ENCODE measurements at regions not wholly inside any gene's neighbourhood (a gene's known extent, or its start where the extent isn't known, plus 50 kb on each side); places are given as distances from the start of the nearest gene placed in this dataset.

DNA sequence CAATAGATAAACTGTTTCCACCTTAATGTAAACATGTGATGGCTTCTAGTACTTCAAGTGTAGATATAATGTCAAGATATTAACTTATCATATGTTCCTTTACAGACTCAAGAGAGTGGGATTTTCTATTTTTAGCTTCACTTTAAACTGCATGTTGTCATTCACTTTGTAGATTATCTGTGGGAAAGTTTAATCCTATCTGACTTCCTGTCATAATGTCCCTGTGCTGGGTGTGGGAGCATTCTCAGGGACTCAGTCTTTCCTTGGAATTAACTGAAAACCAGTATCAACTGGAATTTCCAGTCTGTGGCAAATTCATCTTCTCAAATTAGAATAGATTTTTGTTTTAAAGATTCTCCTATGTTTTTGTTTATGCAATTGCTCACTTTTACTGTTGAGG lies 226.1 kb upstream of the FERMT1 start:
- POLR2A ChIA-PET = interaction anchor here (0.9 kb wide), 1 partner anchor 9 kb away, joined by 3 read pairs; no protein-coding TSS in a partner anchor
- H3K36me3 Mint-ChIP-seq (ENCODE audit: insufficient read depth, unreplicated experiment) = no peaks in the 10 kb centered on the region
- H3K4me3 Mint-ChIP-seq (ENCODE audit: unreplicated experiment) = no peak overlapping the region
- TF ChIP-seq, protein P1, sequence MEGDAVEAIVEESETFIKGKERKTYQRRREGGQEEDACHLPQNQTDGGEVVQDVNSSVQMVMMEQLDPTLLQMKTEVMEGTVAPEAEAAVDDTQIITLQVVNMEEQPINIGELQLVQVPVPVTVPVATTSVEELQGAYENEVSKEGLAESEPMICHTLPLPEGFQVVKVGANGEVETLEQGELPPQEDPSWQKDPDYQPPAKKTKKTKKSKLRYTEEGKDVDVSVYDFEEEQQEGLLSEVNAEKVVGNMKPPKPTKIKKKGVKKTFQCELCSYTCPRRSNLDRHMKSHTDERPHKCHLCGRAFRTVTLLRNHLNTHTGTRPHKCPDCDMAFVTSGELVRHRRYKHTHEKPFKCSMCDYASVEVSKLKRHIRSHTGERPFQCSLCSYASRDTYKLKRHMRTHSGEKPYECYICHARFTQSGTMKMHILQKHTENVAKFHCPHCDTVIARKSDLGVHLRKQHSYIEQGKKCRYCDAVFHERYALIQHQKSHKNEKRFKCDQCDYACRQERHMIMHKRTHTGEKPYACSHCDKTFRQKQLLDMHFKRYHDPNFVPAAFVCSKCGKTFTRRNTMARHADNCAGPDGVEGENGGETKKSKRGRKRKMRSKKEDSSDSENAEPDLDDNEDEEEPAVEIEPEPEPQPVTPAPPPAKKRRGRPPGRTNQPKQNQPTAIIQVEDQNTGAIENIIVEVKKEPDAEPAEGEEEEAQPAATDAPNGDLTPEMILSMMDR (IDR thresholded peaks at IDR 0.05; ENCODE audit: unreplicated experiment) = no peak
- no peaks in the 10 kb centered on the region for H3K4me1 Mint-ChIP-seq (ENCODE audit: insufficient read depth, unreplicated experiment)
- no TSS peak for BruUV-seq (replicated peaks)
- DNase-seq (ENCODE audit: unreplicated experiment) = no peak
- CTCF ChIA-PET = interaction anchor here (0.6 kb wide), 1 partner anchor 86 kb away, joined by 4 read pairs; no protein-coding TSS in a partner anchor
- H3K9me3 Mint-ChIP-seq (ENCODE audit: unreplicated experiment) = no peaks in the 10 kb centered on the region
- intact Hi-C loops (cut with micrococcal nuclease) = no loop called here
- H3K27me3 Mint-ChIP-seq (ENCODE audit: insufficient read depth, unreplicated experiment) = no peaks in the 10 kb centered on the region
- no peak overlapping the region for H3K27ac Mint-ChIP-seq (ENCODE audit: low read depth, unreplicated experiment)

DNA sequence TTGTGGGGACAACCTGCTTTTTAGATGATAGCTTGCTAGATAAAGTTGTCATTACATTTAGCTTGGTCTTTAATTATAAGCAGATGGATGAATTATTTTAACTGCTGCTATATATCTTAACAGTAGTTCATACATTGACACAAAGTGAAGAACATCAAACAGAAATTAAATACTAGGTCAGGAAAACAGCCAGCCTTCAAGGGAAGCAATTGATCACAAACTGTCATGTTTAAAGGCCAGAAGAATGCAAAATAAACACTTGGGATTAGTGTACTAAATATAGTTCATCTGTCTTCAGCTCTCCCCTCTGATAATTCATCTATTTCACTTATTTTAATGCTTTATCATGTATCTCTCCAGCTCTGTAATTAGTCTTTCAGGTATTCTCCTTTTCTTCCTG lies 225.1 kb upstream of the FERMT1 start:
- no peak overlapping the region for H3K27ac Mint-ChIP-seq (ENCODE audit: low read depth, unreplicated experiment)
- no peak overlapping the region for H3K4me3 Mint-ChIP-seq (ENCODE audit: unreplicated experiment)
- no peaks in the 10 kb centered on the region for H3K27me3 Mint-ChIP-seq (ENCODE audit: insufficient read depth, unreplicated experiment)
- intact Hi-C loops (cut with micrococcal nuclease) = no loop called here
- TF ChIP-seq, protein P1 (IDR thresholded peaks at IDR 0.05; ENCODE audit: unreplicated experiment) = no peak
- ChIA-PET CTCF (interaction anchor here (0.9 kb wide), 1 partner anchor 43 kb away, joined by 5 read pairs; no protein-coding TSS in a partner anchor), POLR2A (interaction anchor here (0.9 kb wide), 1 partner anchor 9 kb away, joined by 5 read pairs; no protein-coding TSS in a partner anchor)
- no peaks in the 10 kb centered on the region for H3K4me1 Mint-ChIP-seq (ENCODE audit: insufficient read depth, unreplicated experiment)
- BruUV-seq (replicated peaks) = no TSS peak
- H3K9me3 Mint-ChIP-seq (ENCODE audit: unreplicated experiment) = no peaks in the 10 kb centered on the region
- no peaks in the 10 kb centered on the region for H3K36me3 Mint-ChIP-seq (ENCODE audit: insufficient read depth, unreplicated experiment)
- DNase-seq (ENCODE audit: unreplicated experiment) = no peak

DNA sequence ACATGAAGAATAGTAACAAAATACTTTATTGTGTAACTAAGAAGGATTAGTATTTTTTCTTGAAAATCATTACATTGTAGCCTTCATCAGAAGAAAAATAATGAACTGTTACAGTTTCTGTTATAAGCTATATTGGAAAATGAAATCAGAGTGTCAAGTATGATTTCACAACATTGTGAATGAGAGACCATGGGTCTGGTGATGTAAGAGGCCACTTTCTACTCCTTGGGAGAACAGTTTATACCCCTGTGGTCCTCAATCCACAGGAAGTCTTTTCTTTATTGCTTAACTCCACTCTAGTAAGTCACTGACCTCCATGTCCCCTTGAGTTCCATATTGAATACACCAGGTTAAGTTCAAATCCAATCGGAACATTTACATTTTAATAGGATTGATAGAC lies 218.7 kb upstream of the FERMT1 start:
- intact Hi-C loops (cut with micrococcal nuclease) = no loop called here
- POLR2A ChIA-PET = interaction anchor here (1.3 kb wide), 1 partner anchor 11 kb away, joined by 4 read pairs; no protein-coding TSS in a partner anchor

DNA sequence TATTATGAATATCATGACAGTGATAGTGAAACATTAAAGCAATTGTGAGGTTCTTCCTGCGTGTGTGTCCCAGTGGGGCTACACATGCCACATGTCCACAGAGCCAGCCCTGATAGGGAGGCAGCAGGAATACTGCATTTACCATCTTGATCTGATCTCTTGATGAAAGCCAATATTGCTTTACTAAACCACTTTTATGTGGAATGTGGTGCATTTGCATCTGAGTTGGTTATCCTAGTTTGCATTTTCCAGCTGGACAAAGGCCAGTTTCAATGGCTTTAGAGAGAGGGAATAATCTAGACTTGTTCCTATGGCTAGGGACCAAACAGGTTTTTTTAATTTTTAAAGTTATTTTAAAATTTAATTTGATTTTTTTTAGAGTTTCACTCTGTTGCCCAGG lies 216.3 kb upstream of the FERMT1 start:
- Mint-ChIP-seq H3K27me3 (ENCODE audit: insufficient read depth, unreplicated experiment) (no peaks in the 10 kb centered on the region), H3K27ac (ENCODE audit: low read depth, unreplicated experiment) (no peak overlapping the region), H3K9me3 (ENCODE audit: unreplicated experiment) (no peaks in the 10 kb centered on the region), H3K36me3 (ENCODE audit: insufficient read depth, unreplicated experiment) (no peaks in the 10 kb centered on the region), H3K4me3 (ENCODE audit: unreplicated experiment) (no peak overlapping the region), H3K4me1 (ENCODE audit: insufficient read depth, unreplicated experiment) (no peaks in the 10 kb centered on the region)
- intact Hi-C loops (cut with micrococcal nuclease) = no loop called here
- BruUV-seq (replicated peaks) = no TSS peak
- TF ChIP-seq, protein P1 (IDR thresholded peaks at IDR 0.05; ENCODE audit: unreplicated experiment) = no peak
- CTCF ChIA-PET = no interaction called here
- POLR2A ChIA-PET = interaction anchor here (0.6 to 0.9 kb wide), 4 partner anchors 9 to 312 kb away, joined by 3 to 5 read pairs (median 3); no protein-coding TSS in a partner anchor
- DNase-seq (ENCODE audit: unreplicated experiment) = no peak

More for the DNA sequence above, 218.7 kb upstream of the FERMT1 start:
- H3K4me3 Mint-ChIP-seq (ENCODE audit: unreplicated experiment) = no peak overlapping the region
- H3K4me1 Mint-ChIP-seq (ENCODE audit: insufficient read depth, unreplicated experiment) = no peaks in the 10 kb centered on the region
- peak; percentile 4 for DNase-seq (ENCODE audit: unreplicated experiment)
- TF ChIP-seq, protein P1 (IDR thresholded peaks at IDR 0.05; ENCODE audit: unreplicated experiment) = no peak
- CTCF ChIA-PET = interaction anchor here (1.0 to 1.6 kb wide), 3 partner anchors 43 to 242 kb away, joined by 3 read pairs; no protein-coding TSS in a partner anchor
- no peaks in the 10 kb centered on the region for H3K27me3 Mint-ChIP-seq (ENCODE audit: insufficient read depth, unreplicated experiment)
- no peak overlapping the region for H3K27ac Mint-ChIP-seq (ENCODE audit: low read depth, unreplicated experiment)
- no peaks in the 10 kb centered on the region for H3K36me3 Mint-ChIP-seq (ENCODE audit: insufficient read depth, unreplicated experiment)
- BruUV-seq (replicated peaks) = no TSS peak
- H3K9me3 Mint-ChIP-seq (ENCODE audit: unreplicated experiment) = no peaks in the 10 kb centered on the region
